GDM1 (cell line): ENCODE measurements at regions not wholly inside any gene's neighbourhood (a gene's known extent, or its start where the extent isn't known, plus 50 kb on each side); places are given as distances from the start of the nearest gene placed in this dataset.
"Not testable (repeated sequence)": the region's sequence is repeated elsewhere in the genome, so short reads cannot be mapped to it uniquely, and the experiment has no call there.

ENCODE experiments used
- DNase-seq: peaks from one replicate; lab custom pipeline; 2025; lab: John Stamatoyannopoulos, UW

DNA sequence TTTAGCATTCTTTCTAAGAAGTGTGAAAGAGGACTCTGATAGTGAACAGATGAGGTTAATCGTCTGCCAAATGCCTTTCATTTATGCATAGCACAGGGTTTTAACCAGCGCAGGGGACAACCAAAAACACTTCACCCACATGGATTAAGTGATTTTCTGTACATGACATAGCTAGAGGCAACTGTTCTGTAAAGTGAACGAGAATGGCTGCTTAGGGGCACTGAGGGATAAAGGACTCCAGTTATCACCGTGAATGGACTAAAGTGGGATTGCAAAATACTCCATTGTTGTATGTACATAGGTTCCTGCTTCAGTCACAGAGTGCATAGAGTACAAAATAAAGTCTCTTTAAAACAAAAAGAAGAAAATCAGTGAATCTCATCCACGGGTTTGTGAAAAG is 456.8 kb downstream of the DMAC1 start:
- no peak for DNase-seq

DNA sequence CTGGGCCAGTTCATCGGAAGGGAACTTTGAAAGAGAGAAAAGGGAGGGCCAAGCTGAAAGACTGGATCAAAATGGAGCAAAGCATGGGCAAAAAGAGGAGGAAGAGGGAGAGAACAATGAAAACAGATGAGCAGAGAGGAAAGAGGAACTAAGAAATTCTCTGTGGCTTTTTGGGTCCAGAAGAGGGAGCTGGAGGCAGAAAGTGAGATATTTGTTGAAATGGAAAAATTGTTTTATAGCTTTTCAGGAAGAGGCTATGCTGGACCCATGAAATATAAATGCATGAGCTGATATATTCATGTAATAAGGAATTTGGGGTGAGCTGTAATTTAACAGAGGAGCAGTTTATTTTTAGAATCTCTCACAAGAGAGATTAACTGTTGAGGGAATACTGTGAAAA is 457.3 kb downstream of the DMAC1 start:
- DNase-seq, result no peak

DNA sequence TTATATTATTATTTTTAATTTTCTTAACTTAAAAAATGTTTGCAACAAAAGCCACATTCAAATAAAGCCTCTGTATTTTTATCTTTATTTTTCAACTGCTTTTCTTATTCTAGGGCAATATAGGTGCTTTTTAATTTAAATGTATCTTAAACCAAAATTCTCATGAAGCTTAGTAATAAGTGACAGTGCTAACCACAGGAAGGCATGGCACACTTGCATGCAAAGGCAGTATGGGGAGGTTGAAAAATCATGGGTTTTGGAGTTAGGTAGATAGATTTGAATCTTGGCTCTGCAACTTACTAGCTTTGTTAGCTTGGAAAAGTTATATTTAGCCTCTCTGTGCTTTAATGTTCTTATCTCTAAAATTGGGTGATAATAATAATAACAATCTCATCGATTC is 458.0 kb downstream of the DMAC1 start:
- no peak for DNase-seq

DNA sequence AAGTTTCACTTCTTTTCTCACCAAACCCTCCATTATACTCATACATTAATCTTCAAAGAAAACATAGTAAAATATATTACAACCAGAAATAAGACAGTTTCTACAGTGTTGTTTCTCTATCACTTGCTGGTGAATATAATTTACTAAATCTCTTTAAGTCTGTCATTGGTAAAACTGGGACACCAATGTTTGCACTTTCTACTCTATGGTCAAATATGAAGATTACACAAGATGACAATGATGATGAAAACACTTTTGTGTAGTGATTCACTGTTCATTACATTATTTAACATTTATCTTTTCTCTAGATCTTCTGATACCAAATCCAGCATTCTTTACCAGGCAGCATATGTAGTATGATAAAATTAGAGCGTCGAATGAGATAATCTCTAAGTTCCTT is 459.1 kb downstream of the DMAC1 start:
- DNase-seq, result no peak

DNA sequence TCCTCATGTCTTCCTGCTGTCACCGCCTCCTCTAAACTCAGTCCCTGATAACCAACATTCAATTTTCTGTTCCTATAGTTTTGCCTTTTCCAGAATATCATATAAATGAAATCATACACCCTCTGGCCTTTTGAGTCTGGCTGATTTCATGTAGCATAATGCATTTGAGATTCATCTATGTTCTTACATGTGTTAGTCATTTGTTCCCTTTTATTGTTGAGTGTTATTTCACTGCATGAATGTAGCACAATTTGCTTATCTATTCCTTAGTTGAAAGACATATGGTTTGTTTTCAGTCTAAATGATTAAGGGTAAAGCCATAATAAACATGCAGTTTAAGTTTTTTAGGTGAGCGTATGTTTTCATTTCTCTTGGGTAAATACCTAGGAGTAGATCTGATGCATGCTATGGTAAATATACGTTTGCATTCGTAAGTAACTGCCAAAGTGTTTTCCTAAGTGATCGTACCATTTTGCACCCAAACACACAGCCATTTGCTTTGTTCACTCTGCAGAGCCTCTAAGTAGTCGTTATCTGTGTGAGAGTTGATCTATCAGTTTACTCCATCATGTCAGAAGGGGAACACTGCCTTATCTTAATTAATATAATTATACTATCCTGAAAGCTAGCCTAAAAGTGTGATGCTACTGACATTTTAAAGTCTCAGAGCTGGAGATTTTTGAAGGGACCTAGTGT is 460.8 kb downstream of the DMAC1 start:
- no peak for DNase-seq

DNA sequence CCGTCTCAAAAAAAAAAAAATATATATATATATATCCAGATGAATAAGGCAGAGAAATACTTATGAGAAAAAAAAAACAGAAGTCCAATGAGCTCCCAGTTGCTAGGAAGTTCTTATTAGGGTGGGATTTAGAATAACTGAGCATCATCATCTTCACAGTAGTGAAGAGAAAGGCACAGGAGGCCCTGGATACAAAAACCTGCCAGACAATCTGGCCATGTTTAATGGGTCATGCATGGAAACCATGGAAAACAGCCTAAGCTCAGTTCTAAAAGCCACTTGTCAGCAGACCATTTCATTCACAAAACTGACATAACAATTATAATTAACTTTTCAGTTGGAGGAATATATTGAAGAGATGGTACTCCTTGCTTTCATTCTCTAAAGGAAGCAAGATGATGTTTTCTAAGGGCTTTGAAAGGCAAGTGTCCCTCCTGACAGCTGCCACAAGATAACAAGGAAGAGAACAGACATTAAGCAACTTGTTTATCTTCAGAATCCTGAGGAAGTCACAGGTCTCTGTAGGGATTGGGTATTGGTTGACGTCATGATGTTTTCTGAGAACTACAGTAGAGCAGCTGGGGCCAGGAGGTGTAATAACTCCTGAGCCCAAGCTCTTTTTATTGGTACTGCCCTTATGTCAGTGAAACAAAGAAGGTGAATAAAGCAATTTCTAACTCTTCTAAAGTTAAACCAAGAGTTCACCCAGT is 463.1 kb downstream of the DMAC1 start:
- no peak for DNase-seq

DNA sequence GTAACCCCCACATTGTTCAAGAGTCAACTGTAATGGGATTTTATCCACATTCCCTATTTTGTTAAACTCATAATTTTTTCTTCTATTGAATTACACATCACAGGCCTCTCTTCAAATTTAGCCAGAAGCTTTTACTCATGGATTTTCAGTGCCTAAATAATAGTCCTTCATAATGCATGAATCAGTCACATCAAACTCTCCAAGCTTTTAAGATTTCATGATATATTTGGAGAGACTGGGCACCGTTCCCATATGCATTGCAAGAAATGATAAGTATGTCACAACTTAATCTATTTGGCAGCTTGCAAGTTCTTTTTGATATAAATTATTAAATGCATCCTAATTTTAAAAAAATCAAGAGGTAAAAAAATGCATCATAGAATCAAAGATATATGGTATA is 465.9 kb downstream of the DMAC1 start:
- no peak for DNase-seq

DNA sequence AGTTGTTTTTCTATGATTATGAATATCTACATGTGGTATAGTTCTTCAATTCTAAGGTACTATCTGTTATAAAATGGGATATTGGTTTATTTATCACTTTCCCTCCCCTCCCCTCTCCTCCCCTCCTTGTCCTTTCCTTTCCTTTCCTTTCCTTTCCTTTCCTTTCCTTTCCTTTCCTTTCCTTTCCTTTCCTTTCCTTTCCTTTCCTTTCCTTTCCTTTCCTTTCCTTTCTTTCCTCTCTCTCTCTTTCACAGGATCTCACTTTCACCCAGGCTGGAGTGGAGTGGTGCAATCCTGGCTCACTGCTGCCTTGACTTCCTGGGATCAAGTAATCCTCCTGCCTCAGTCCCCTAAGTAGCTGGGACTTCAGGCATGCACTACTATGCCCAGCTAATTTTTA is 466.8 kb downstream of the DMAC1 start:
- DNase-seq, result no peak

DNA sequence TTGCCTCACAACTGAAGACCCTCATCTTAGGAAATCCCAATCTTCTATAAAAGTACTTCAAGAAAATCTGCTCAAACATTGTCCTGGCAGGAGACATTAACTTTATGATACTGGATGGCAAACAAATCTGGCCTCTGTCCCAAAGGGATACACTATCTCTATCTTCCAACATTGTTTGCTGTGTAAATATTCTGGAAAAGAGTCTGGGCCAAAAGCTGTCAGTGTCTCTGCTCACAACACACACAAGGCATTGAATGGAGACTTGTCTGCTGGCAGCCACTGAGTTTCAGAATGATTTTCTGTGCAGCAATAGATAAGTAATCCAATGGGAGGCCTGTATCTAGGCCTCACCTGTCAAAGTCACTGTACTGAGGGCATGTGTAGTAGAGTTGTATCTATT is 471.1 kb downstream of the DMAC1 start:
- DNase-seq, result no peak

DNA sequence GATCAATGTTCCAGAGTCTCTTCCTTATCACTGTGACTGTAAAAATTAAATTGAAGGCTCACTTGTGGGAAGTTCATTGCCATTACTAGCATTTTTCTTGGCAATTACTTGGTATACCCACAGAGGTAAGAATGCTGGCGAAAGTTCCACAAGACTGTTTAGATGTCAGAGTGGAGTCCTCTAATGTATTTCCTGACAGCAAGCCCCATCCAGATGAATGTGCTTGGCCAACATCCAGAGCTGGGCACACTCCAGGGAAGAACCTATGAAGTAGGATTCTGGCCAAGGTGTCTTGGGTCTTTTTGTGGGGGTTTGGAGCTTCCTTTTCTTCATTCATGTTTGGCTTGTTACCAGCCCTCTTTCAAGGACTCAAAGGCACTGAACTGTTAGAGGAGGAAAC is 473.6 kb downstream of the DMAC1 start:
- DNase-seq, result no peak

DNA sequence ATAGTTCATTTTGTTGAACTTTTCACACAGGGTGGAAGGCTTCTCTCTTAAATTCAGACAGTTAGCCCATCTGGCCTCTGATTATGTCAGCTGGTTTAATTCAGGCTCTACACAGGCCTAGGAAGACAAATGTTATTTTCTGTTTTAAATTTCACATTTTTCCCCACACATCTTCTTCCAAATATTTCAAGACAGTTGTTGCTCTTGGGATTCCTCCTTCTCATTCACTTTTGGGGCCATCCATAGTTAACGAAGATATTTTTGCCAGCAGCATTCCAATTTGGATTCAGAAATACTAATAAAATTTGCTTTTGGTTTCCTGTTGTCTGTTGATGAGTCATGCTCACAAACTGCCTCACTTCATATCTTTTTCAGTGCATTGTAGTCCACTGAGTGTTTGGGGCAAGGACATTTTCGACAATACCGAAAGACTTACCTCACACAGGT is 475.4 kb downstream of the DMAC1 start:
- no peak for DNase-seq

DNA sequence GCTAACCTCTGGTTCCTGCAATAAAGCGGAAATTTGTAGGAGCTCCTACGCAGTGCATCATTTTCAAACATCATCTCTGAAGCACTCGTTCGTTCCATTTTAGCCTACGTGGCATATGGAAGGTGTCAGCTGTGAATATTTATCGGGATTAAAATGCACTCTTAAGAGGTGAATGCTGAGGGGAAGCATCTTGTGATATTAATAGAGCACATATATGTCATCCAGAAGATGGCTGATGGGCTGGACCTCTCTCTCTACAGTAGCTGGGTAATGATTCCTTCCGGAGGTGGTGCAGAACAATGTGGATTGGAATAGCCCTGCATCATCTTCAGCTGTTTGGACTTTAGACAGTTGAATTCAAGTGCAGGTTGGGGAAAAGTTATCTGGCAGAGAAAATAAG is 478.7 kb downstream of the DMAC1 start:
- DNase-seq, result no peak

DNA sequence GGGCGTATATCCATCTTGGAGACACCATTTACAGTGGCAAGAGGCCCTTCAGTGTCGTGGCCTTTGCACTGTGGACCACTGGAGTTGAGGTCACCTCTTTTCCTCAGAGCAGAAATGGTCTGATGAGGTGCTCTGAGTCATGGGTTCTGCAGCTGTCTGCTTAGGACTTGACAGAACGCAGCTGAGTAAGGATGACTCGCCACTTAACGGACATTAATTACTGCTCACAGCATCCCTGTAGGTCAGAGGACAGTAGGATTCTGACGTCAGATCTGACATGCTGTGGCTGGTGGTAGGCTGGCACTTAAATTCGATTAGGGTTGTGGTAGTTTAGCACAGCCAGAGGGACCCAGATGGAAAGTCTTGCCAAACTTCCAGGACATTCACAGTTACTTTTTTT is 479.4 kb downstream of the DMAC1 start:
- no peak for DNase-seq

DNA sequence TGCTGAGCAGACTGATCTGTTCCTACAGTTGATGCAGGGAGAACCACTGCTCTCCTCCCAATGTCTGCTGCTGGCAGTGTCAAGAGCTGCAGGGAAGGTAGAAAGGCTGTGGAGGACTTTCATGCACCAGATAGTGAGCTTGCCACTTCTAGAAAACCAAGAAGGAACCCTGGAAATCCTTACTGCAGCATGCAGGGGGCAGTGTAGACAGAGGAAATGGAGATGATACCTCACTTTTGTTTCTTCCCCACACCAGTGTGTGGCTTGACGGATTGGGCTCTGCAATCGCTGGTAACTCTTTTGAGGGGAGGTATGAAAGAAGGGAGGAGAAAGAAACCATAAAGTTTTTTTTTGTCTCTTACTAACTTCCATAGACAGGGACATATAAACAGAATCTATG is 480.7 kb downstream of the DMAC1 start:
- no peak for DNase-seq

DNA sequence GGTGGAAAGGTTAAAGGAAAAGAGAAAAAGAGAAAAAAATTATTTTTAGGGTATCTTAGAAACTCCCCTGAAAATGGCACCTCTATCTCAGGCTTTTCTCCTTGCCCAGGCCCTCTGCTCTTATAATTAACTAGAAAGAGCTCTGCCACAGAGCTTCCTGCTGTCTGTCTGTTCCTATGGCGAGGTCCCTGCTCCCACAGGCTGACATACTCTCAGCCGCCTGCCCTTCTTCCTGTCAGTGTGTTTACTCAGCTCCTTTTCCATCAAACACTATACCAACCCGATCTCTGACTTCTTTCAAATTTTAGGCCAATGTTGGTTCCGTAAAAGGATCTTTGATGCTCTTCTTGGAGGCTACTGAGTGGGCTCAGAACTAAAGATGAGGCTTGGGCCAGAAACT is 482.6 kb downstream of the DMAC1 start:
- DNase-seq, result no peak

DNA sequence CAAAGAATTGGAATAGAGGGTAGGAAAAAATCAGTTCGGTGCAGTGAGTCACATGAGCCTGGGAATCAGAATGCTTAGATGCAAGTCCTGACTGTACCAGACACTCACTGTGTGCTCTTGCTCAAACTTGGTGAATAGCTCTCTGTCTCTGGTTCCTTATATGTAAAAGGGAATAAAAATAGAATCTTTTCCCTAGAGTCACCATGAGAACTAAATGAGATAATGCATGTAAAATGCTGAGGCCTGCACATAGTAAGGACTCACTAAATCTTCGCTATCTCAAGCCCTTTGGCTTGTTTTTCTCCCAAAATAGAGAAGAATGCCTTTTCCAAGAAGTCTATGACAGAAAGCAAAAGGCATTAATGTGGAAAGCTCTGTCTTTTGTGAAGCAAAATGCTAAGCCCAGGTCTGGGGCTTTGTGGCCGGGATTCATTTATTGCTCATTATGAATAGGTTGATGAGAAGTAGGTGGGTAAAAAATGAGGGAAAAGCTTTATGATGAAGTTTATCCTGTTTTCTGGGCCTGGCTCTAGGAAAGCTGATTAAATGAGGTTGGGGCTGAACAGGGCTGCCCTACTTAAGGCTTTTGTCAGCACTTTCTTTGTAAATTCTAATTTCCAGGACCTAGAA is 483.3 kb downstream of the DMAC1 start:
- DNase-seq, result no peak

DNA sequence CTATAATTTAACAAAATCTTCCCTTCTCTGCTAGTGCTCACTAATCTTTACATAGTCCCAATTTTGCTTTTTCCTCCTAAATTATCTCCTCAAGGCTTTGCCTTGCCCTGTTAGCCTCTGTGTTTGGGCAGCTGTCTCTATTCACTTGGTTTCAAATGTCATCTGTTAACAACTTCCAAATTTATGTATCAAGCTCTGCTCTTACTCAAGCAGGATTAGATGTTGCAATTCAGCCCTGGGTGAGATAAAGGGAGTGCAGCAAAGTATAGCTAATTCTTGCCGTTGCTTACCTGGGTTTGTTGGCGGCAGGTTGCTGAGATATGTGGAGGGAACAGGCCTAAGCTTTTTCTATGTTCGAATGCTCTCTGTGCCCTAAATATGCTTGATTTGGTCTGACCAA is 483.8 kb downstream of the DMAC1 start:
- DNase-seq, result no peak

DNA sequence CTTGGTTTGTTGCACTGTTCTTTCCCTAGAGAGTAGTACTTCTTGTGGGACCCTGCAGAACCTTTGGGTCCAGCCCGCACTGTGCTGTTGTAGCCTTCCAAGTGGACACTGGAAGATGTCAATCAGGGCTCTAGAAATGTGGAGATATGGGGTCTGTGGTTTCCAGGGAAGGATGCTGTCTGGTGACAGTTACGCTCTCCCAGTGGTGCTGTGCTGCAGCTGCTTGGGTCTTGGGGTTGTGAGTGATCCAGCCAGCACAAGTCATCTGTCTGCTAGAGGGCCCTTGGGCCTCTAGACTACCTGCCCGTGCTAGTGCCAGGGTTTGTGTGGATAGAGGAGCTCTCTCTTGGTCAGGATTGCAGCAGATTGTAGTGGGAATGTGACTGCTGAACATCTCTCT is 484.5 kb downstream of the DMAC1 start:
- DNase-seq, result no peak

DNA sequence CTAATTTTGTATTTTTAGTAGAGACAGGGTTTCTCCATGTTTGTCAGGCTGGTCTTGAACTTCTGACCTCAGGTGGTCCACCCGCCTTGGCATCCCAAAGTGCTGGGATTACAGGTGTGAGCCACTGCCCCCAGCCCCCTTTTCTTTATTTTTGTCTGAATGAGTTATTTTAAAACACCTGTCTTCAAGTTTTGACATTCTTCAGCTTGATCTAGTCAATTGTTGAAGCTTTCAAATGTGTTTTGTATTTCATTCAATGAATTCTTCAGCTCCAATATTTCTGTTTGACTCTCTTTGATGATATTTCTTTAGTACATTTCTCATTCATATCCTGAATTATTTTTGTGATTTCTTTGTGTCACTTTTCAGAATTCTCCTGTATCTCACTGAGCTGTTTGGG is 486.2 kb downstream of the DMAC1 start:
- DNase-seq, result no peak

DNA sequence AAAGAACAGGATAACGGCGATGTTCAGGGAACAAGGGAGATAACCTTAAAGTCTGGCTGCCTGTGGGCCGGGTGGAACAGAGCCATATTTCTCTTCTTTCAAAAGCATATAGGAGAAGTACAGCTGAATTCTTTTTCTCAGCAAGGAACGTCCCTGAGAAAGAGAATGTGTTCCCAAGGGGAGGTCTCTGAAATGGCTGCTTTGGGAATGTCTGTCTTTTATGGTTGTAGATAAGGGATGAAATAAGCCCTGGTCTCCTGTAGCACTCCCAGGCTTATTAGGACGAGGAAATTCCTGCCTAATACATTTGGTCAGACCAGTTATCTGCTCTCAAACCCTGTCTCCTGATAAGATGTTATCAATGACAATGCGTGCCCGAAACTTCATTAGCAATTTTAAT is 490.5 kb downstream of the DMAC1 start:
- not testable (repeated sequence) for DNase-seq

DNA sequence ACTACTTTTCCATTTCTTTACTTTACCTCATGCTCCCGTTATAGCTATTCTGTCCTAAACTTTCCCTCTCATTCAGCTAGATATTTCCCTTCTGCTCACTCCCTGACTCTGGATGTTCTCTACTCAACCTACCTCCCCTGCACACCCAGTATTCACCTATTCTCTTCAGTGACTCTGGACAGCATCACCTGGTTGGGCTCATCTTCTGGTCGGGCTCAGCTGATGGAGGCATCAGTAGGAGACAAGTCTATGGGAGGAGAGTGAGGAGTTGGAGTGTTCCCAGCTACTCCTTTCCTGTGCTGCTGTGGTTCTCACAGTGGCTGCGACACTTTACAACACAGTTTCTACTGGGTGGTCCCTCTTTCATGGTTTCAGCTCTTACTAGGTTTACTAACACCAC is 493.9 kb downstream of the DMAC1 start:
- no peak for DNase-seq

DNA sequence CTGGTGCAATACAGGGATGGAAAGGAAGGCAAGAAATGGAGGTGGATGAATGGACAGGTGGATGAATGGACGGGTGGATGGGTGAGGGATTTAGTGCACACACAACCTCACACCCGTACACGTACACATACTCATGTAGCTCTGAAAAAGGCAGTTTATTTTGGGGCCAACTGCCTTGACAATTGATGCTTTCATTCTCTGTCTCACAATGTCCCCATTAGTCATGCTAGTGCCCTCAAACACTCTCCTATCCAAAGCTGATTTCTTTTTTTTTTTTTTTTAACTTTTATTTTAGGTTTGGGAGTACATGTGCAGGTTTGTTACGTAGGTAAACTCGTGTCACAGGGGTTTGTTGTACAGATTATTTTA is 495.0 kb downstream of the DMAC1 start:
- DNase-seq, result no peak

DNA sequence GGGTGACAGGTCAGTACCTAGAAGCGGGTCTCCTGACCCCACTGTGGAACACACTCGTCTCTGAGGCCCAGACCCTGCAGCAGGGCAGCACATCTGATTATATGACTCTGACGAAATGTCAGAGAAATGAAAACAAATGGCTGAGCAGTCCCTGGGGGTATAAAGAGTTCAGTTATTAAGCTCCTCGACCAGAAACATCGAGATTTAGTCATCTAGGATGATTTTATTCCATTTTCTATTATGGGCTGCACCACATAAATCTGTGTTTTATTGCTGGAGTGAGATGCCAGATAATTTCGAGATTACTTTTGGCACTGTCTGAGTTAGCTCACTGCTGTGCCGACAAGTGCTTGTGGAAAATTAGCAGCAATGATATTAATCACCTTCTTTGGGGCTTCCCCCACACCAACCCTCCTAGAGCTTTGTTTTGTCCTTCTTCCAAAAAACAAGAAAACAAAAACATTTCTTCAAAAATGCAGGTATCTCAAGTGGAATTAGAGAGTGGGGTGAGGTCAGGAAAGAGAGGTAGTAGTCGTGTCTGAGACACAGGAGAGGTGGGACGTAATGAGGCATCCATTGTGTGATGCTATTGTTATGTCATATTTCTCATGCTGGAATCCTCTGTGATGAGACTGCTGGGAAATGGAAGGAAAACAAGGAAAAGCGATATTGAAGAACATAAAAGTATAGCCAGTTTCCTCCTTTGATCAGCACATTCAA is 495.5 kb downstream of the DMAC1 start:
- no peak for DNase-seq
